CD4-positive, alpha-beta T cell treated with Interleukin-6 for 4 hours (primary cell): ENCODE measurements at regions not wholly inside any gene's neighbourhood (a gene's known extent, or its start where the extent isn't known, plus 50 kb on each side); places are given as distances from the start of the nearest gene placed in this dataset.

ENCODE experiments used
- DNase-seq: peaks from one replicate; pipeline ENCODE4 v3.0.0-alpha.2; 2020; ENCODE audit warnings: mixed read lengths

DNA sequence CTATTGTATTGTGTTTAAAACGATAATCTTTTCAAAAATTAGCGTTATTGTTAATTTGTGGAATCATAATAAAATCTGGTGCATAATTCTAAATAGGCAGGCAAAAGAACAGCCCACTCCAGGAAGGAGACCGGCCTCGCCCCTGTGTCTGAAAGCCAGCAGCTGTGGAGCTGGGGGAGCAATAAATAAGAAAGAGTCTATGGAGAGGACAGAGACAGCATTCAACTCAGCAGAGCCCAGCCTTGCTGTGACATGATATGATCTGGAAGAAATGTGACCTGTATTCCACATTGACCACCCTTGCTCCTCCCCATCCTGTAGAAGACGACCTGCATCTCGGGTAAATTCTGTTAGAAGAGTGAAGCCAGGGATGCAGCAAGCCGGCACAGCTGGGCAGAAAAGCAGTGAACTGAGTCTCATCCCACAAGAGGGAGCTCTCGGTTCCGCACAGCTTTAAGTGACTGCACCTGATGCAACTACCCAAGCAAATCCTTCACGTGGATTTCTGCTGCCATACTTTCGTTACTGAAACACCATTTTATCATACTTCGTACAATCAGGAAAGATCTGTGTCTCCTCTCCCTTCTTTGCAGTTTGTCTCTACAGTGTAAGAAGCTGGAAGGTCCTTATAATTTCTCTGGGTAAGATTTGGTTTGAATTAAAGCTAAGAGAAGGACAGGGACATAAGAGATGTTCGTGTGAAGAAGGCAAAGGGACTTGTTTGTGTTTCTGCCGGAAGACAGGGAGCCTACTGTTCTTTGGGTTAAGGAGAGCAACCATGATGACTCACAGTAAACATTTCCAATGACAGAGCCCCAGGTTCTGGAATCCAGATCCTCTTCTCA is 427.1 kb downstream of the GPAM start:
- DNase-seq = no peak

DNA sequence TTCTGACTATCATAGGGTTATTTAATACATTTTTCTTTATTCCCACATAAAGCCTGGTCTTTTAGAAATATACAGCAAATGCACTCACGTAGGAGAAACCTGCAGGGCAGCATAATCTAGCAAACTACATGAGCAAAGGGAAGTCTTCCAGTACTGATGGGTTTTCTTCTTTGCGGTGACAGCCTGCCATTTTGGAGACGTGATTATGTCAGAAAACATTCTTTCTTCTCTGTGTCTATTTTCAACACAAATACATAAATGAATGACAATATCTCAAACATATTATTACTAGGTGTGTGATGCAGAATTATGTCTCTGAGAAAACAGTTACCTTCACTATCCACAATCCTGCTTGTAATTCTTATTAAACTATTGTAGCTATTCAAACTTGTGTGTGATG is 425.0 kb downstream of the GPAM start:
- no peak for DNase-seq

- DNase-seq = no peak
Measured at GRCh38 chr10:111762114-111762513, 421.5 kb downstream of the GPAM start.

DNA sequence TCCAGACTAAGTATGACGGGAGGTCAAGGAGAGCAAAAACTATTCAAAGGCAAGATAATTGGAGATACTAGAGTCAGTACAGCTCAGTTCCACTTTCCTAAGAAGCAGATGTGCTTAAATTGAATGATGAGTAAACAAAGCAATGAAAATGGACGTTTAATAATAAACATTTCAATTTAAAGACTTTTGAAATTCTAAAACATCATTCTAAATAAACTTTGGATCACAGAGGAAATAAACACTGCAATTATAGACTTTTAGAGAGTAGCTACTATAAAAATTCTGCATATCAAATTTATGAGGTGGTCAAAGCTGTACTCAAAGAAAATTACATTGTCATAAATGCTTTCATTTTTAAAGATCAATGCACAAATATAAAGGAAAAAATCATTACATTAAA is 418.3 kb downstream of the GPAM start:
- DNase-seq = no peak

GRCh38 chr10:111766464-111766863 is 417.1 kb downstream of the GPAM start:
- DNase-seq = no peak

GRCh38 chr10:111767661-111768060 is 415.9 kb downstream of the GPAM start:
- DNase-seq = no peak

DNA sequence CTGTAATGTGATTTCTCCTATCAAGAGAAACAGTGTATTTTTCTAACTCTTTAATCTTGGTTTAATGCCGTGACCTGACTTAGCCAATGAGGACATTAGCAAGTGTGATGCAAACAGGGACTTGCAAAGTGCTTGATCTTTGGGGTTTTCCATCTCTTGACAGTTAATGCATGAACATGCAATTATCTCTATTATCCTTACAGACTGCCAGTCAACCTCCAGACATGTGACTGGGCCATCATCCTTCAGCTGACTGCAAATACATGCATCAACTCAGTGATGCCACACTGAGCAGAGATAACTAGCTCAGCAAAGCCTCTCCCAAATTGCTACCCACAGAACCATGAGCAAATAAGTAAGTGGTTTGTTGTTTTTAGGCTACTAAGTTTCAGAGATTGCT is 409.6 kb downstream of the GPAM start:
- DNase-seq = no peak

GRCh38 chr10:111774486-111774885 is 409.1 kb downstream of the GPAM start:
- DNase-seq = no peak

GRCh38 chr10:111784436-111784835 is 399.1 kb downstream of the GPAM start:
- DNase-seq = no peak

DNA sequence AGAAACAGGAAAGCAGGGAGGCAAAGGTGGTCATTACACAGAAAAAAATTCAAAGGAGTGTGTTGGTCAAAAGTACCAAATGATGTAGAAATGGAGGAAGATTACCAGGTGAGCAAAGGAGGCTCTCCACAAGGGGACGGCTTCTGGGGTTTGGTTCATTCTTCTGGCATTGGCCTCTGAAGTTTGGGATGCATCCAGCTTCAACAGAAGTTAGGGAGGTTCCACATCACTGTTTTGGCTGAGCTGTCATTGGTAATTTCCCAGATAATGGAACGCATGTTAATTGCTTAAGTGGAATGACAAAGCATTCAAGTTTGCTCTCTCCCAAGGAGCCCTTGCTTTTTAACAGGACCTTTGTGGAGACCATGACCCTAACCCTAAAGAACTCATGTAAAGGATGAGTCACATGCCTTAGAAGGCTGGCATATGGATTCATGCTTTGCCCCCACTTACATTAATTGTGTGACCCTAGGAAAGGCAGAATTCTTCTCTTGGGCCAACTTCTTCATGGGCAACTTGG is 398.6 kb downstream of the GPAM start:
- DNase-seq = no peak

DNA sequence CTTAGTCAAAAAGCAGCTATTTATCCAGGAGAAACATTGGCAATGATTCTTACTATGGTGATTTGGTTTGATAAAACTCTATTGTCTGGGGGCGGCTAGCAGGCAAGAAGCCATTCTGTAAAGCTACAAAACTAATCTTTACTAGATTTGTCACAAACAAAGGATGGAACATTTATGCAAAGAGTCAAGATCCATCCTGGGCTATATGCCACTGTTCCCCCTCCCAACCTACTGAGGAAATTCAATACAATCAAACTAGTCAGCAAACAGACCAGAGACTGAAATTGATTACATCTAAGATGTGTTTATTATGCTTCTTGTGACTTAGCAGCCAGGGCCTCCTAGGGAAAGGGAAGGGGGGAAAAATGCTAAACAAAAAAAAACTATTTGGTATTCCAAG is 397.6 kb downstream of the GPAM start:
- DNase-seq = no peak

GRCh38 chr10:111789821-111790220 is 393.7 kb downstream of the GPAM start:
- no peak for DNase-seq

DNA sequence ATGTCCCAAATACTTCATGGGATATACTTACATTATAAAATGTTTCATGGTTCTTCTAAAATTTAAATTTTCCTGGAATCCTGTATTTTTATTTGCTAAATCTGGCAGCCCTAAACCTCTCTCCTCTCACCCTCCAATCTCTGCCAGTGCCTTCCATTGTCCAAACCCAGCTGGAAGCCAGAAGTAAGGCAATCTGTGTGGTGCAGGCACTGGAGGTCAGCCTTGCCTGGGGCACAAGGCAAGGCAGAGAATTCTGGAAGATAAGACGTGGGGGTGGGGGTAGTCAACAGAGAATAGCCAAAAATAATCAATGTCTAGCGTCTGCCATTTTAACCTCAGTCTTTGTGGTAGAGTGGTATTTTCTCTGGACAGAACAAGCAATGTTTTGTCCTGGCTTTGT is 381.7 kb downstream of the GPAM start:
- no peak for DNase-seq

GRCh38 chr10:111804781-111805180 is 378.8 kb downstream of the GPAM start:
- DNase-seq = no peak

GRCh38 chr10:111811517-111811916 is 372.0 kb downstream of the GPAM start:
- DNase-seq = no peak

DNA sequence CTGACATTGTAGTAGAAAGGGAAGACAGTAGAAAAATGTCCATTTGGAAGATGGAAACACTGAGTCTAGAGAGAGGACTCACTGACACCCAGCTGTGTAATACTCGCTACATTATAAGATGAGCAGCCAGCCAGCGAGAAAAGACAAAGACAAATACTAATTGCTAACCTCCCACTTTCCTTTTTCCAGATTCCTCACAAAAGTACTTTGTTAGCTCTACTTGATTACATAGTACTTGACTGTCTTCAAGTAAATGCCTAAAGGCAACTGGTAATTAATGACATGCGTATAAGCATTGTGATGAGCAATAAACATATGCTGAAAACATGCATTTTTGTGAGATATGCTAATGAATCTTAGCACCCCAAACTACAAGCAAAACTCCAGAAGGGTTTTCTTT is 363.1 kb downstream of the GPAM start:
- no peak for DNase-seq

DNA sequence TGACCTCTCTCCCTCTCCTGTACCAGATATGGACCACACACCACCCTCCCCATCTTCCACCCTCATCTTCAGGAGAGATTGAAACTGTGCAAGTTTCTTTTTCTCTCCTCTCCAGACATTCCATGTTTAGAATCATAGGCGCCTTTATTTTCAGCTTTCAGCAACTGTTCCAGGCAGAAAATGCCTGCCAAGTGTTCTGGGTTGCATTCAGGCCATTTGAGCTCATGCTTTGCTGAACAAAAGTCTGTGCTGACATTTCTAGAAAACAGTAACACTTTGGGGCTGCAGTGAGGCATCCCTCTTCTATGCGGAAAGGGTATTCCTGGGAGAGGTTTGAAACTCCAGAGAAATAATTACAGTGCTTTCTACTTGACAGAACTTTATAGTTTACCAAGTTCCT is 361.7 kb downstream of the GPAM start:
- DNase-seq = no peak

- no peak for DNase-seq
Measured at GRCh38 chr10:111822661-111823060, 360.9 kb downstream of the GPAM start.

DNA sequence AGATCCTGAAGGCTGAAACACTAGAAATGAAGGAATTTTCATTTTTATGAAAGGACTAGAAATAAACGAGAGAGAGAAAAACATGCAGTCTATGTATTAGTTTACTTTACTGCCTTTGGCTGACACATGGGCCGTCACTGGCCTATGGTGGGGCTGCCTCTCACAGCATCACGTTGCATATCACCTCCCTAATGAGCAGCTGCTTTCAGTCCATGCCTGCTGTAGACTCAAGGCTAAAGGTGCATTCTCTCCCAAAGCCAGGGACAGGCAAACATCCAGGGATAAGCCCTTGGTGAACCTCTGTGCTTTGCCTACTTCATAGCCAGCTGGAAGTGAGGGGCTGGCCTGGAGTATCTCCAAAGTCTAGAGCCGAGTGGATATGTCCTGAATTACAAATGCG is 359.4 kb downstream of the GPAM start:
- no peak for DNase-seq

DNA sequence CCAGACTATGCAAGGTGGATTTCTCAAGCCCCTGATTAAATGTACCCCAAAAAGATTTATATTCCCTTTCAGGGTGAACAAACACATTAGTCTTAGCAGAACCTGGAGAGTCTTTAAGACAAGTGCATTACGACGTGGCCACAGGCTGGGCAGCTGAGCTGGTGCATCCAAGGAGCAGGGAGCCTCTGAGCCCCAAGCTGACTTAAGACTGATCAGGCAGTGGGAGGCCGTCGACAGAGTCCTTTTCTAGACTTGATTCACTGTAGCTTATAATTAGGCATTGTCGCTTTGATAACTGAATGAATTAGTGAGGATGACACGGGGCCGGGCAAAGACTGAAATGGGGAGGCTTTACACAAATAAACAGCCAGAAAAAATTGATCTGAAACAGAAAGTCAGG is 353.2 kb downstream of the GPAM start:
- DNase-seq = no peak

DNA sequence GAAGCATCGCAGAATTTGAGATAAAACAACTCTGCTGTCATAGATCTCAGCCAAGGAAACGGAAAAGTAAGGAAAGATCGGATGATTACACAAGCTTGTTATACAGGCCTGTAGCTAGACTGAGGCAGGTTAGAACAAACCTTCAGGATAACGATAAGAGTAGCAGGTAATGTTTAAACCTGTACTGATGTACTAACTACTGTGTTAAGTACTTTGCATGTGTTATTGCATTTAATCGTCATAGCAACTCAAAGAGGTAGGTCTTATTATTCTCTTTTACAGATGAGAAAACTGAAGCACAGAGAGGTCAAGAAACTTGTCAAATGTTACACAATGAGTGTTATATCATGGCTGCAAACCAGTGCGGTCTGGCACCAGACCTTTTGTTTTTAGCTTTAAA is 352.5 kb downstream of the GPAM start:
- no peak for DNase-seq

GRCh38 chr10:111833251-111833650 is 350.3 kb downstream of the GPAM start:
- DNase-seq = no peak

DNA sequence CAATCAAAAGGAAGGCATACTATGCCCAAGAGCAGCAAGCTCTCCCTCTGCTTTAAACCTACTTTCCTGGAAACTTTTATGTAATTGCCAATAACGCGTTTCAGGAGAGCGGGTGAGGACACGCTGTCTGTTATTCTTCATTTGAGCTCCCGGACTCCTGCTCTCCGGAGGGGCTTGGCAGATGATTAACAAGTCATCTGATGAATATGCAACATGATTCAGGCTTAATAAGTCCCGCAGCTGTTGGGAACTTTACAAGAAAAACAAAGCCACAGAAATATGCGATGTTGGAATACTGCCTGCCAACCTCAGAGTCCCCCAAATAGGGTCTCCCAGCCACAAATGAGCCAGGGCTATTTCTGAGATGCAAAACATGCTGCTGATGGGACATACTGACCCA is 348.0 kb downstream of the GPAM start:
- DNase-seq = no peak

- no peak for DNase-seq
Measured at GRCh38 chr10:111836064-111836463, 347.5 kb downstream of the GPAM start.

DNA sequence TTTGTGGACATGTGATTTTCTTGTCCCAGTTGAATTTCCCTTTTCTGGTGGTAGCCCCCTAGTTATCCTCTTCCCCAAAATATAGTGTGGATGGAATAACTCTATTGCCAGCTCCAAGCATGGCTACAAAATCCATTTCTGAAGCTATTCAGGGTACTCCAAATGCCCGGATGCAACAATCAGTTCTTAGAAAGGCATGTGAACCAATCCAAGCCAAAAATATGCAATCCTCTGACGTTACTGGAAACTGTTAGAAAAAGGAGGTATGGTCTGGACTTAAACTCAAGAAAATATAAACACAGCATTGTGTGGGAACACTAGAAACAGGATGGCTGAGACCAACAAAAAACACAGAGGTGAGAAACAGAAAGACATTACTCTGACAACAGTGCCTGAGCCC is 347.0 kb downstream of the GPAM start:
- no peak for DNase-seq
